ENCODE measurements at regions not wholly inside any gene's neighbourhood (a gene's known extent, or its start where the extent isn't known, plus 50 kb on each side); places are given as distances from the start of the nearest gene placed in this dataset.
"Not testable (repeated sequence)": the region's sequence is repeated elsewhere in the genome, so short reads cannot be mapped to it uniquely, and the experiment has no call there.

GRCh38 chr11:70560621-70561020 lies 162.3 kb downstream of the CTTN start:
- not testable (repeated sequence) for TF ChIP-seq NFYC (CRISPR knock-in tag; IDR thresholded peaks at IDR 0.05); CTCF (CRISPR knock-in tag; IDR thresholded peaks at IDR 0.05); EZH2 (conservative IDR thresholded peaks at IDR 0.05; ENCODE audit: low read depth, low read length)
- TF ChIP-seq, protein P1, sequence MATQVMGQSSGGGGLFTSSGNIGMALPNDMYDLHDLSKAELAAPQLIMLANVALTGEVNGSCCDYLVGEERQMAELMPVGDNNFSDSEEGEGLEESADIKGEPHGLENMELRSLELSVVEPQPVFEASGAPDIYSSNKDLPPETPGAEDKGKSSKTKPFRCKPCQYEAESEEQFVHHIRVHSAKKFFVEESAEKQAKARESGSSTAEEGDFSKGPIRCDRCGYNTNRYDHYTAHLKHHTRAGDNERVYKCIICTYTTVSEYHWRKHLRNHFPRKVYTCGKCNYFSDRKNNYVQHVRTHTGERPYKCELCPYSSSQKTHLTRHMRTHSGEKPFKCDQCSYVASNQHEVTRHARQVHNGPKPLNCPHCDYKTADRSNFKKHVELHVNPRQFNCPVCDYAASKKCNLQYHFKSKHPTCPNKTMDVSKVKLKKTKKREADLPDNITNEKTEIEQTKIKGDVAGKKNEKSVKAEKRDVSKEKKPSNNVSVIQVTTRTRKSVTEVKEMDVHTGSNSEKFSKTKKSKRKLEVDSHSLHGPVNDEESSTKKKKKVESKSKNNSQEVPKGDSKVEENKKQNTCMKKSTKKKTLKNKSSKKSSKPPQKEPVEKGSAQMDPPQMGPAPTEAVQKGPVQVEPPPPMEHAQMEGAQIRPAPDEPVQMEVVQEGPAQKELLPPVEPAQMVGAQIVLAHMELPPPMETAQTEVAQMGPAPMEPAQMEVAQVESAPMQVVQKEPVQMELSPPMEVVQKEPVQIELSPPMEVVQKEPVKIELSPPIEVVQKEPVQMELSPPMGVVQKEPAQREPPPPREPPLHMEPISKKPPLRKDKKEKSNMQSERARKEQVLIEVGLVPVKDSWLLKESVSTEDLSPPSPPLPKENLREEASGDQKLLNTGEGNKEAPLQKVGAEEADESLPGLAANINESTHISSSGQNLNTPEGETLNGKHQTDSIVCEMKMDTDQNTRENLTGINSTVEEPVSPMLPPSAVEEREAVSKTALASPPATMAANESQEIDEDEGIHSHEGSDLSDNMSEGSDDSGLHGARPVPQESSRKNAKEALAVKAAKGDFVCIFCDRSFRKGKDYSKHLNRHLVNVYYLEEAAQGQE (IDR thresholded peaks at IDR 0.05; ENCODE audit: borderline replicate concordance in 1 of 2, low read depth in 1 of 2, low read length in 2 of 2) = not testable (repeated sequence)
